Colon (tissue), 2 donors: ENCODE measurements at regions not wholly inside any gene's neighbourhood (a gene's known extent, or its start where the extent isn't known, plus 50 kb on each side); places are given as distances from the start of the nearest gene placed in this dataset.

ENCODE experiments used
- FAIRE-seq: peaks from 2 replicates; lab custom pipeline; 2012; peaks lifted over from hg19 to GRCh38; lab: Jason Lieb, UNC
- donor health status: control.
- donor health status: control.

DNA sequence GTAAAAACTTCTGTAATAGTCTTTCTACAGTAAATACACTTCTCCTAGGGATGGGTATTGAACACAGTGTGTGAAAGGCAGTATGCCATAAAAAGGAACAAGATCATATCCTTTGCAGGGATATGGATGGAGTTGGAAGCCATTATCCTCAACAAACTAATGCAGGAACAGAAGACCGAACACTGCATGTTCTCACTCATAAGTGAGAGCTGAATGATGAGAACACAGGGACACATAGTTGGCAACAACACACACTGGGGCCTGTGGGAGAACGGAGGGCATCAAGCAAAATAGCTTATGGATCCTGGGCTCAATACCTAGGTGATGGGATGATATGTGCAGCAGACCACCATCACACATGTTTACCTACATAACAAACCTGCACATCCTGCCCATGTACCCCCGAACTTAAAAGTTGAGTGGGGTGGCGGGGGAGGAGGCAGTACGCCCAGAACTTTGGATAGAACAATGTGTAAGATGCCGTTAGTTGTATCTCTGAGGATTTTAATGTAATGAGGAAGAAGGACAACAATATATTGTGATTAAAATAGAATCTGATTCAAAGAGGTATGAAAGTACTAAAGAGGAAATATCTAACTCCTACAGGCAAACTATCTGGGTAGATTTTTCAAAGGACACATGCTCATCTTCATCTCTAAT lies 183.2 kb downstream of the NDFIP2 start:
- no peak for FAIRE-seq

DNA sequence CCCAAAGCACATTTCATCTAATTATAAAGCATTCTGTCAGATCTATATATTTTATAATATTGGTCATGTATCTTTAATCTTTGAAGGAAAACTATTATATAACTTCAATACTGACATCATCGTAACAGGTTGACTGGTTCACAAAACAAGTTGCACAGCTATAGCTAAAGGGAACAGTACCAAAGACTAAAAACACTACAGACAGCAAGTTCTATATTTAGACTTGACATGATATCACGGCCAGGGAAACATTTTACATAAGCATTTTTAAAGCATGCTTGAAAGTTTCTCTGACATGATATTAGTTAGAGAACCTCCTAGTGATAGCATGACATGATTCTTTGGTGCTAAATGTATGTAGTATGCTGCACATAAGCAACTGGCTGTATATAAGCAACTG lies 182.5 kb downstream of the NDFIP2 start:
- no peak for FAIRE-seq

DNA sequence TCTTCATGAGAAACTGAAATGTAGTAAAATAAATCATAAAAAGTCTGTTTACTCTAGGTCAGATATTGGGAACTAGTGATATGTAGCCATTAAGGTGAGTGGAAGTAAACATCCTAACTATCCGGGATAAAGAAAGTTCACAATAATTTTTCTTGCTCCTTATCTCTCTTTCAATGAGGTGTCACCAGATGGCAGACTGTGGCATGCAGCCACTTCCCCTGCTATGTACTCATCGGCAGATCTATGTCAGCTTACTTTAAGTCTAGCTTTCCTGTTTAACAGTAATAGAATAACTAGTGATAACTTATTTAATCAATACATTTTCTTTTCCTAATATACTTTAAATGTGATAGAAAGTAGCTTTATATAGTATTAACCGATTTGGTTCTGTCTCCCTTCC lies 181.9 kb downstream of the NDFIP2 start:
- no peak for FAIRE-seq

DNA sequence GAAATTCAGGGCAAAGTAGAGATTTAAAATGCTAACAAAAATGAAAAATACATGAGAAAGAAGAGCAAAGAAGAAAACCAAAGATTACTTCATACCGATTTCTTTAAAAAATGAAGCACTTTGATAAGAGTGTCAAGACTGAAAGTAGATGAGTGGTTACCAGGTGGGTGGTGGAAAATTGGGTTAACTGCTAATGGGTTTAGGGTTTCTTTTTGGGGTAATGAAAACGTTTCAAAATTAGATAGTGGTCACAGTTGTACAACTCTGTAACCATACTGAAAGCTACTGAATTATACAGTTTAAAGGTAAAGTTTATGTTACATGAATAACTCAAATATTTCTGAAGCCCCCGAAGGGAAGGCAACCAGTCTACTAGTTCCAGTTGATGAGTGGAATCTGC lies 179.4 kb downstream of the NDFIP2 start:
- no peak for FAIRE-seq

DNA sequence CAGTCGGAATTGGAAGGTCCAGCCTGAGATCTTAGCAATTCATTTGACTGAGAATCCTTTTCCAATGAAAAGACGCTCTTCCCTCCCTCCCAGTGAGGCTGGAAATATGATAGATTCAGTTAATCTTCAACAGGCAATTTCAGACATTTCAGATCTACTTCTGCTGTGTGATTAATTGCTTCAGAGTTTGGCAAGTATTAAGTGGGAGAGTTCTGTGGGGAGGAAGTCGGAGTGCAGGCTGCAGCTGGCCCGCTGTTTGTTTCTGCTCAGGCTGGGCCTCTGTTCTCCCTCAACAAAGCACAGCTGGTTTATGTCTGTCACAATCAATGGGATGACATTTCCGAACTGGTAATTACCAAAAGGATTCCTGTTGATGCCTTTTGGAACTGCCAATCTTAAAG lies 178.2 kb downstream of the NDFIP2 start:
- no peak for FAIRE-seq

DNA sequence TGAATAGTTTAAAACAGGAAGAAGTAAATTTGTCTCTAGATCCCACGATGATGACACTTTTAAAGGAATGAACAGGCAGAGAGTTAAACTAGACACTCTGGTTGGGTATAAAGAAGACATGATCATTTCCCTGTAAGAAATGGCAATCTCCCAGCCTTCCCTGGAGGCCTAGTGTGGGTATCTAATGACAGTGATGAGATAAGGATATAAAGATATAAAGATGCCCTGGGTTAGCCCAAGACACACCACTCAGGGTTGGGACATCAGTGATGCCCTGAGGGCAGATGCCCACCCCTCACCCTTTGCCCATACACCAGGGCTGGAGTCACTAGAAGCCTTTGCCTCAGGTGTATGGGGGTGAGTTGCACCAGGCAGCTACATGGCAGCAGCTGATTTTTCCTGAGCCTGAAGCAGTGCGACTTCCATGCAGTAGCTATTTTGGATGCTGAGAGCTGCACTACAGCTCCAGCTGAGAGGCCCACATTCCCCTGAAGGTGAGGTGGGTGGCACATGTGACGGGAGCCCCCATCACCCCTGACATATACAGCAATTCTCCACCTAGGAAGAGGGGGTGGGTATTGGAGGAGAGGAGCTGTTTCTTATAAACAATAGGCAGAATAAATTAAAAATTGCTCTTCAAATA lies 177.5 kb downstream of the NDFIP2 start:
- FAIRE-seq, result no peak

DNA sequence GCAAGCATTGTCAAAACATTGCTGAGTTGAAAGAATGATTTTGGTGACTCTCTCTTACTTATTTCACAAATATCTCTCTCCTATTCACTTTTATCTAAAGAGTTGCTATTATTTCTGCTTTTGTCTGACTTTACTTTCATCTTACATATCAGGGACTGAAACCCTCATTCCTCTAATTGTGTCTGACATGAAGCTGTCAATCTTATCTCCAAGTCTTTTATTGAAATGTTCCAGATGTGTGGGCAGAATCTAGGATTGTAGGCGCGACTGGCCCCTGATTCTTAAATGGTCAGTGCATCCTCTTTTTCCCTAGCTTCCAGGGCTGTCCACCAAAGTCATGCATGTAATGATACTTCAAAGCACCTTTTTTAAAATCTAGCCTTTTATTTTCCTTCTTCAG lies 174.6 kb downstream of the NDFIP2 start:
- FAIRE-seq, result no peak

DNA sequence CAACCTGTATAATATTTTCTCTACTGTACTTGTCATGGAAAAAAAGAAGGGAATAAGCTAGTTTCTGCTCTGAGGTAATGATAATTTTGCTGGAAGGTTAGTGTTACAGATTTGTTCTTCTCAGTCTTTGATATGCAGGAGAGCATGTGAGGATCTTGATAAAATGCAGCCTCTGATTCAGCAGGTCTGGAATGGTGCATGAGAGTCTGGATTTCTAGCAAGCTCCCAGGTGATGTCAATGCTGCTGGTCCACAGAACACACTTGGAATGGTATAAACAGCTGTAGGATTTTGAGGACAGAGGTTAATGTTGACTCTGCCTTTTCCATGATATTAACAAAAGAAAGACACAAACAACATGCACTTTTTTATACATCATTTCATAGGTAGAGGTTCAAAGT lies 173.6 kb downstream of the NDFIP2 start:
- no peak for FAIRE-seq

DNA sequence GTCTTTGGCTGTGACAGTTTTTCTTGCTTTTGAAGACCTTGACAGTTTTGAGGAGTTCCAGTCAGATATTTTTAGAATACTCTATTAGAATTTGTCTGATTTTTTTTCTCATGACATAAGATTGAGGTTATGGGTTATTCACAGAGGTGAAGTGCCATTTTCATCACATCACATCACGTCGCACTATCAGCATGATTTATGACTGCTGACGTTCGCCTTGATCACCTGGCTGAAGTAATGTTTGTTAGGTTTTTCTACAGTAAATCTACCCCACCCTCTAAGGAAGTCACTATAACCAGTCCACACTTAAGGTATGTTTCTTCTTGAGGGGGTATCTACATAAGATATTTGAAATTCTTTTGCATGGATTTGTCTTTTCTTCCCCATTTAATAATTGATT lies 169.7 kb downstream of the NDFIP2 start:
- no peak for FAIRE-seq

DNA sequence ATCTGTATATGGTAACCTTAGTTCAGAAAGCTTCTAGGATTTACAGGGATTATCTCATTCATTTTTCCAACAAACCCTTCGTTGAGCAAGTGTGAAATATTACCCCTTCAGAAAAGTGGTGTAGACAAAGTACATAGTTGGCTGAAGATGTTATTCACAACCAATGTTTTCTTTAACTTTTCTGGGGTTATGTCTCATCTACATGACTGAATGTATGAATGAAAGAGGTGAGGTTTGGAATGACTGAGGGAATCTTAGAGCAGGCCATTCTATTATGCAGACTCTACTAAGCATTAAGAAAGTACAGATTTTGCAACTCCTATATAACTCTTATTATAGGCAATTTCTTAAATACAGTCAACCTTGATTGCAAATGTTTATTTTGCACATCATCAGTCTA lies 167.2 kb downstream of the NDFIP2 start:
- no peak for FAIRE-seq

DNA sequence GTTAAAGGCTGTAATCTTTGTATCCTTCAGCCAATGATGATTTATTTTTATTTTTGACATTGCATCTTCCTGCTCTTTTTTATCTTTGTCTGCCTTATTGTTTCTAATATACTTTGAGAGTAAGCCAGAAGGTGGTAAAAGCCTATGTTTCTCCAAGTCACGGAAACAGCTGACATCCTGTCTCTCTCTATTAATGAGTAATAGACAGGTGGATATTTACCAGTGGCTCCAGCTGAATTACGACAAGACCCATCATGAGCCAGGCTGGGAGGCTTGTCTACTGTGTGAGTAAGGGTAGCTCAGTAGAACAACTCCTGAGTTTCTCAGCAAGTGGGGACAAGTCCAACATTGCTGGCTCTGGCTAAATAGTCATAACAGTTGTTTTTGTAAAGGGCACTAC lies 166.6 kb downstream of the NDFIP2 start:
- no peak for FAIRE-seq

DNA sequence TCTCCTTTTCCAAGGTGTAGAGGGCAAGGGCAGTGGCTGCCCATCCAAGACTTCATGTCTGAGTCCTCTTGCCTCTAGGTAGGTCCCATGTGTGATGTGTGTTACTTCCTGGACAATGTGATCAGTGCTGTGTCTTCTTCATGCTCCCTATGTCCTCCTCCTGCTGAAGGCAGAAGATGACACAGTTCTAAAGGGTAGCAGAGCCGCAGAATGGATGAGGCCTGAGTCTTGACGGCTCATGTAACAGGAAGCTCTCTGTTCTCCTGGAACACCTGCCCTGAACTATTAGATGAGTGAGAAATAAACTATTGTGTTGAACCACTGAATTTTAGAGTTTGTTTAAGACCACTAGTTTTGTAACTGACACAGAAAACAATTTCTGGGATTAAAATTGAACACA lies 165.9 kb downstream of the NDFIP2 start:
- FAIRE-seq, result no peak

DNA sequence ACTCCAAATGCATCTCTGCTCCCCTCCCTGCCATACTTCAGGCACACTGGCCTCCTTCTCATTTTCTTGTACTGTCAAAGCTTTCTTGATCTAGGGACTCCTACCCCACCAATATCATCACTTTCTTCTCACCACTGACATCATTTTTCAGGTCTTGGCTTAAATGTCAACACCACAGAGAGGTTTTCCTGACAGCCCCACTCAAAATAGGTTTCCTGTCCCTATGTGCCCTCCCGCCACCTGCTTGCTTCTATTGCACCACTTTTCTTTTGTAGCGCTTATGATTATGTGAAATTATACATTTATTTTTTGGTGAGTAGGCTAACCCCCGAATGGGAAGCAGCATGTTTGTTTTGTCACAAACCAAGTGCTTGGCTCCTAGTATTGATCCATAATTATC lies 164.6 kb downstream of the NDFIP2 start:
- no peak for FAIRE-seq

DNA sequence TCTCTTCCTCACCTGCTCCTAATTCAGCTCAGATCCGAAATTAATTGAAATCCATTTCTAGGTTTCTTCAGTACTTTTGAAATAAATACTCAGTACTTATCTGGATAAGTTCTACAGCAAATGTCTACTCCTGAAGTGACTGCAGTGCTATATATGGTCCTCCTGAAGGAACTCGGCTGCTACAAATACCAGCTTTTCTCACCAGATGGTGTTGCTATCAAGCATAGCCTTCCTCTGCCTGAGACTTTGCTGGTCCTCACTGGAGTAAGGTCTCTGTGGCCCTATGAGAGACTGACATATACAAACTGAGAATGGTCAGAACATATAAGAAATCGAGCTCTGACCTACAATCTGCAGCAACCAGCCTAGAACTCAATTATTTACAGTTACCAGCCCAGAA lies 161.6 kb downstream of the NDFIP2 start:
- FAIRE-seq, result no peak

DNA sequence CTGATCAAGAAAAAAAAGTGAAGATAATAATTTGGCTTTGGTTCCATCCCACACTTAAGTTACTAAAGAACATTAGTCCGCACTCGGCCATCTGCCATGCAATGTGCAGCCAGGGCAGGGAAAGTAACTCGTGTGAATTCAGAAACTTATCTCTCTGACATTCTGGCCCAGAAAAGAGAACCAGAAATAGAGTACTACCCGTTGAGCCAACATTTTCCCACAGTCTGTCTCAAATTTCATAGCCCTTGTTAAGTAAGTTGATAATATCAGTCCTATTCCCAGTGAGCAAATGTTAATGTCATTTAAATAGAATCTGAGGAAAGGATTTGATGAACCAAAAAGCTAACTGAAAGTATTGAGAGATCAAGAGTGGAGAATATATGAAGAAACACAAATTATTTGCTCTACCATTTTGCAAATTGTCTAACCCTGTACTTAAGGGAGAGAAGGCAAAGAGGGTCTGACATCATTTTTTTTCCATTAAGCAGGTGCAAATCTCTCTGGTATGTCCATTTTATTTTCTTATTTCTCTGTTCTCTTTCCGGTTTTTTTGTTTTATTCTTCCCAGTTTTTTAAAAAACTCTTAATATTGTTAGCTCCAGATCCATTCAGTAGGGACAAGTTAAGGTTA lies 156.3 kb downstream of the NDFIP2 start:
- FAIRE-seq, result no peak

DNA sequence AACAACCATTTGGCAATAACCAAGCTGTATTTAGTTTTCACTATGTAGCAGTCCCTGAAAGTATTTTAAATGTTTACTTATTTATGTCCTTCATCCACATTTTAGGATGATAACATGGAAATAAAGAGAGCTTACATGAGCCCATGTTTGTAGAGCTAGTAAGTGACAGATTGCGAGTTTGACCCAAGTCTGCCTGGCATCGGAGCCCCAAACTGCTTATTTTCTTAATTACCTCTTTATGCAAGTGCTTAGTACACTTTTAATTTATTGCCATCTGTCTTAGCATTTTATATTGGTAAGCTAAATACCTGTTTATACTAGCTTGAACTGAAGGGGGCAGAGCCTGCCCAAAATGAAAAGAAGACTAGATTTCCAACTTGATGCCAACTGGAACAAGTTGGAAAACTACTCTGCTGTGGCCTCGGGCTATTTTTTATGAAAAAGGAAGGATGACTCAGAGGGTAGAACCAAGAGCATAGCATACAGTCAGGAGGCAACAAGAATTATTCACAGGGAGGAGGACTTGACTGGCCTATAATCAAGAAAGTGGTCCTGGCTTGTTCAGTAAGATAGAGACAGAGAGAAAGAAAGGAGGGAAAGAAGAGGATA lies 150.2 kb downstream of the NDFIP2 start:
- FAIRE-seq, result no peak

DNA sequence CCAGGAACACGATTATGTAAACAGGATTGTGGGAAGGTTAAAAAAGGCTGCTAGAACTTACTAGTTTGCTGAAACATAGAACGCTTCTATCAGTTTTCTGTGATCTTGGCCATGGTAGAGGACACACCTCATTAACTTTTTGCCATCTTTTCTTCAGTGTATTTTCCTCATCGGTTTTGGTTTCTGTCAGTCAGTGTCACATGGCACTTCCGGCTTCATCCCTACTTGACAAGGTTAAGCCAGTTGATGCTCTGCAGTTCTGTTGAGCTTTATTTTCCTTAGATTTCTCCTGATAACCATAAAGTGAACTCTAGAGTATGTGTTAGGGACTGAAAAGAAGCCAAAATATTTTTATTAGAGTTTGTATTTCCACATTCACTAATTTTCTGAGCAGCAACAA lies 147.5 kb downstream of the NDFIP2 start:
- FAIRE-seq, result no peak

DNA sequence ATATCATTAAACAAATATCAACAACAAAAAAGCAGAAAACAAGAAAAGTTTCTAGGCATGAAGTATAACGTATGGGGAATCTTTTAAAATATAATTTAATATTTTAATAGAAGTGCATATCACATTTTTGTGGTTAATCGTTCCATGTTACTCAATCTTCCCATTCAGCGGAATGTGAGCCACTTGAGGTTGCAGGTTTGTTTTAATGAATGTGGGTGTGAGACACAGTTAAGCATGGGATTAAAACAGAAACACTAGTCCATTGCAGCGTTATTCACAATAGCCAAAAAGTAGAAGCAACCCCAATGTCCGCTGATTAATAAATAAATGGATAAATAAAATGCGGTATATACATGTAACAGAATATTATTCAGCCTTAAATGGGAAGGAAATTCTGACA lies 146.0 kb downstream of the NDFIP2 start:
- no peak for FAIRE-seq

DNA sequence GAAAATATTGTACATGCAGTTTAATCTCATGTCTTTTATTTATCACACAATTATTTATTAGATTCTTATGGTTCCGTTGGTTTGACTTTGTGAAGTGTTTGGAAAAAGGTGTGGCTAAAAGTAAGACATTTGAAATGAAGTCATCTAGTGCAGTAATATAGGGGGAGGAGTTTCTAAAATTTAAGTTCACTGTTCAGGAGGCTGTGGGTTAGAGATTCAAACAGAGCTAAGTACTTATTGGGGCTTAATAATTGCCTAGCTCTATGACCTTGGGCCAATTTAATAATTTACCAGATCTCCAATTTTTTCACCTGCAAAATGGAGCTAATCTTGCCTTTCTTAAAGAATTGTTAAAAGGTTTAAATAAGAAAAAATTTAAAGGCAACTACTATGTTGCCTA lies 144.6 kb downstream of the NDFIP2 start:
- no peak for FAIRE-seq

DNA sequence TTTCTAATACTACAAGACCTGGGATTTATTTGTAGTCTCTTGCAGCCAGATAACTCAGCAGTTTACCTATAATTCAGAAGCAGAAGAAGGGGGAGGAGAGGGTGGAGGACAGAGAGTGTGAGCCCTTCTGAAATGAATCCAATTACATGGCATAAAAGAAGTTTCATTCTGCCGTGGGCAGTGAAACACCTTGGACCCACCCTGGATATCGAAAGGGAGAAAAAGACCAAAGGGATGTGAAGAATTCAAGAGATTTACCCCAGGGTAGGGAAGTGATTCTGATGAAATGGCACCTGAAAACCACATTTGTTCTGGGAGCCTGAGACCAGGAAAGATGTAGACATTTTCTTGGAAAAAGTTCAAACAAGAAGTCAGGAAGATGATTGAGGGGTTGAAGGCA lies 140.9 kb downstream of the NDFIP2 start:
- no peak for FAIRE-seq

DNA sequence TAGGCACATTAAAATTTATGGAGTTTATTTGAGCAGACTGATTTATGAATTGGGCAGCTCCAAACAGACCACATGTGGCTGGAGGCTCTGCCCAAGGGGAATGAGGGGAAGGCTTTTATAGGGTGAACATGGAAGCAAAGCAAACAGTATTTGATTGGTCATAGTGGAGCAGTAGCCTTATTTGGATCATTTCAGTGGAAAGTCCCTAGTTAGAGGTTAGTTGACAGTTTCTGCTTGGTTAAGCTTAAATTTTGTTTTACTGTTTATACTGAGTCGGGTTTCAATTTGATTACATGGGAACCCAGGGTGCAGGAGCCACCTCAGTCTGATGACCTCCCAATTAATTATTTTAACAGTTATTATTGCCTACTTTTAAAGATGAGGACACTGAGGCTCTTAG lies 140.5 kb downstream of the NDFIP2 start:
- no peak for FAIRE-seq

DNA sequence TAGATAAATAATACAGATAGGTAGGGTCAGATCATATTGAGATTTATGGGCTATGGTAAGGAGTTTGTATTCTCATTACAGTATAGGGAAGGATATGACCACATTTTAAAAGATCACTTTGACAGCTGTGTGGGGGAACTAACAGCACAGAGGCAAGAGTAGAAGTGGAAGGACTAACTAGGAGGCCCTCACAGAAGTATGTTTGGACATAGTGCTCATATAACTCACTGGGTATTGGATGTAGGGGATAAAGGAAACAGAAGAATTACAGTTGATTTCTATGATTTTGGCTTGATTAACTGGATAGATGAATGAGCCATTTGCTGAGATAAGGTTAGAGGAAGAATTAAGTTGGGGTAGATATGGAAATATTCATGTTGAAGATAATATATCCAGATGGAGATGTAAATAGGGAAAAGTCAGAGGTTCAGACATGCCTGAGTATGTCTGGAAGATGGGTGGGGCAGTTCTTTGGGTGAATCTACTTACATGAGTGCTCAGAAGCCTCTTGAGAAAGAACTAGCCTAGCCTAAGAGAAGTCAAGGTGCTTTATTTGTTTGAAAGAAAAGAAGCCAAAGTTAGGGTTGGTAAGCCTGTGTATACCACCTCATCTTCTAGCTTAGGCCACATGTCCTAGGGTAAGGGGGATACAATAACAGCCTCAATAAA lies 133.4 kb downstream of the NDFIP2 start:
- no peak for FAIRE-seq

DNA sequence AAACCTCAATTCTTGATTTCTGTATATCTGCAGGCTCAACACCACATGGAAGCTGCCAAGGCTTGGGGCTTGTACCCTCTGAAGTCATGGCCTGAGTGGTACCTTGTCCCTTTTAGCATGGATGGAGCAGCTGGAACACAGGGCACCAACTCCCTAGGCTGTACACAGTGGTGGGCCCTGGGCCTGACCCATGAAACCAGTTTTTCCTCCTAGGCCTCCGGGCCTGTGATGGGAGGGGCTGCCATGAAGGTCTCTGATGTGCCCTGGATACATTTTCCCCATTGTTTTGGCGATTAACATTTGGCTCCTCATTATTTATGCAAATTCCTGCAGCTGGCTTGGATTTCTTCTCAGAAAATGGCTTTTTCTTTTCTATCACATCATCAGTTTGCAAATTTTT lies 131.6 kb downstream of the NDFIP2 start:
- no peak for FAIRE-seq
